ENCODE measurements at regions not wholly inside any gene's neighbourhood (a gene's known extent, or its start where the extent isn't known, plus 50 kb on each side); places are given as distances from the start of the nearest gene placed in this dataset.

DNA sequence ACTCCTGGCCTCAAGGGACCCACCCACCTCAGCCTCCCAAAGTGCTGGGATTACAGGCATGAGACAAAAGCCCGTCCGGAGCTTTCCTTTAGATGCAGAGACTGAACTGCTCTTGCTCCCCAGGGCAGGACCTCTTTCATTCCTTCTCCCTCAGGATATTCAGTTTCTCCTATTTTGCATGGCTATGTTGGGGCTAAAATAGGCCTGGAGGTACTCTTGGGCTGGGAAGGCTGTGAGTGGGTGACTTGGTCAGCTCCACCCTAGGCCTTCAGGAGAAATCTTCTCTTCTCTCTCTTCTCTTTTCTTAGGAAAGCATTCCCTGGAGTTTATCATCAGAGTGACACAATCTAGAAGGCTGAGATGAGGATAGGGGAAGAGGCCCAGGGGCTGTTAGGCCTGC is 126.4 kb downstream of the LRRC70 start:
- no peak overlapping the region for H3K4me3 ChIP-seq (ENCODE audit: low read depth, low read length)
- no peak for DNase-seq (ENCODE audit: low read depth)
- TF ChIP-seq CTCF (conservative IDR thresholded peaks at IDR 0.05; ENCODE audit: low read depth, low read length) = no peak

DNA sequence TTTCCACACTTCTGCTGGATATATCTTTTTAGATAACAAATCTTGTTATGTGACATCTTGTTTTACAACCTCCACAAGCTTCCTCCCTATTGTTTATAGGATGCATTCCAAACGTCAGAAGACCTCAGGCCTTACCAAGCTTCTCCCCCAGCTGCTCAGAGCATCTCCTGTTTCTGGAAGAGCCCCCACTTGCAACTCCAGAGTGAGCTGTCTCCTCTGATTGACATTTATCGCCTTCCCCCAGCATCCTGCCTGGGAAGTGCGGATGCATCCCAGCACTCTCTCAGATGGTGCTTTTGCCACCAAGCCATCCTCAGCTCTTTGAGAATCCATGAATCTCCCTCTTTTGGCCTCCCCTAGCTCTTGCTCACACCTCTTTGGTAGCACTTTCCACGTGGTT is 123.5 kb downstream of the LRRC70 start:
- DNase-seq (ENCODE audit: low read depth) = no peak
- H3K4me3 ChIP-seq (ENCODE audit: low read depth, low read length) = no peak overlapping the region
- no peak for TF ChIP-seq CTCF (conservative IDR thresholded peaks at IDR 0.05; ENCODE audit: low read depth, low read length)

DNA sequence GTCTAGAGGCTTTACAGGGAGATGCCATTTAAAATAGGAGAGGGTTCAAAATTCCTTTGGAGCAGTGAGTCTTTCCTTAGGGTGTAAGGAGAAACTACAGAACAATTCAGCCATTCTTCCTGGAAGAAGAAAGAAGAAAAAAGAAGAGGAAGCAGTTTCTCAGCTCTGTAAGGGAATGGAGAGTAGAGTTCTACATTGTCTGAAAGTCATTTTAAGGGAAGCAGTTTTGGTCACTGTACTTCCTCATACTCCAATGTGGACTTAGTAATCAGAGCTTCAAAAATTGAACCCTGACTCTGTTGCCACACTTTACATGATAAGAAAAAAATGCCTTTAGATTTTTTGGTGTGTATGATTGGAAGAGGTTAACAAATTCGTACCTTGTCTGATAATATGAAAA is 122.4 kb downstream of the LRRC70 start:
- H3K4me3 ChIP-seq (ENCODE audit: low read depth, low read length) = no peak overlapping the region
- TF ChIP-seq CTCF (conservative IDR thresholded peaks at IDR 0.05; ENCODE audit: low read depth, low read length) = no peak
- no peak for DNase-seq (ENCODE audit: low read depth)

- no peak for TF ChIP-seq CTCF (conservative IDR thresholded peaks at IDR 0.05; ENCODE audit: low read depth, low read length)
- no peak for DNase-seq (ENCODE audit: low read depth)
- no peak overlapping the region for H3K4me3 ChIP-seq (ENCODE audit: low read depth, low read length)
Observed at GRCh38 chr5:62698756-62699155, 120.1 kb downstream of the LRRC70 start.

- no peak overlapping the region for H3K4me3 ChIP-seq (ENCODE audit: low read depth, low read length)
- DNase-seq (ENCODE audit: low read depth) = no peak
- TF ChIP-seq CTCF (conservative IDR thresholded peaks at IDR 0.05; ENCODE audit: low read depth, low read length) = no peak
Observed at GRCh38 chr5:62695274-62695673, 116.7 kb downstream of the LRRC70 start.

DNA sequence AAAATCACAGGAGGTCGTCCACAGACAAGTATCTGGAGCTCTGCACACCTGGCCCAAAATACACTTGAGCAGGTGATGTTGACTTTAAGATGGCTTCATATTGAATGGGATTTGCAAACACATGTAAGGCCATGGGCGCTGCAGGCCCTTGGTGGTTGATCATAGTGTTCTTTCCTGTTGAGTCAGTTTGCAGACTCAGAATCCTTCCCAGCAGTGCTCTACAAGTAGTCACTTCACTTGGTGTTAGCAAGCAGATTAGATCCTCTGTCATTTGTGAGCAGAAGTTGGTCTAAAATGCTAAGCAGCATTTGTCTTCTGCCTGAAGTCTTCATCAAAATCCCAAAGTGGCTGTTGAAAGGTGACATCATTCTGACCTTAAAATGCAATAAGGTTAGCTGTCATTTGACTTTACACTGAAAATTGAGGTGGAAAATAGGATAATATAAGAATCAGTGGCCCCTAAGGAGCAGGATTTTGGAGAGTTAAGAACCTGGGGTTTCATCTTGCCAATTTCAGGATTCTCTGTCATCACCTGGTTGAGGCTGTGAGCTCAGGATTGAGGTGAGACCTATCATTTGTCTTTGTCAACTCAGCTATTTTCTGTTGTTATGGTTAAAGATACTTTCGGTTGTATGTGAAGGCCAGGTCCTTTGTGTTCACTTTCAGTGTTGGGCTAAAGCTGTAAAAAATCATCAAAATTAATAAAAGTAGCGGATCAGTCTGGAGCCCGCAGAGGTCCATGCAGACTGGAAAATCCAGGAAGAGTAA is 114.5 kb downstream of the LRRC70 start:
- DNase-seq (ENCODE audit: low read depth) = no peak
- no peak for TF ChIP-seq CTCF (conservative IDR thresholded peaks at IDR 0.05; ENCODE audit: low read depth, low read length)
- no peak overlapping the region for H3K4me3 ChIP-seq (ENCODE audit: low read depth, low read length)

DNA sequence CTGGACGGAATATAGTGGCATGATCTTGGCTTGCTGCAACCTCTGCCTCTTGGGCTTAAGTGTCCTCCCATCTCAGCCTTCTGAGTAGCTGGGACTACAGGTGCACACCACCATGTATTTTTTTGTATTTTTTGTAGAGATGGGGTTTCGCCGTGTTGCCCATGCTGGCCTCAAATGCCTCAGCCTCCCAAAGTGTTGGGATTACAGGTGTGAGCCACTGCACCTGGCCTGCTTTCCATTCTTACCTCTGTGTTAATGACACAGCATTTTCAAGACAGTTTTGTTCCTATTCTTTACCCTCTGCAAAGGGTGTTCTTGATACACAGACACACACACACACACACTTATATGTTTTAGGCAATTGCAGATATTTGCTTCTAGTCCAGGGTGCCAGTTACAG is 113.3 kb downstream of the LRRC70 start:
- no peak for DNase-seq (ENCODE audit: low read depth)
- no peak for TF ChIP-seq CTCF (conservative IDR thresholded peaks at IDR 0.05; ENCODE audit: low read depth, low read length)
- H3K4me3 ChIP-seq (ENCODE audit: low read depth, low read length) = no peak overlapping the region

All from epithelial cell of proximal tubule (primary cell).